ENCODE measurements at regions not wholly inside any gene's neighbourhood (a gene's known extent, or its start where the extent isn't known, plus 50 kb on each side); places are given as distances from the start of the nearest gene placed in this dataset.

- DNase-seq (no peak), ATAC-seq (no peak), FAIRE-seq (no peak)
- Histone ChIP-seq H3K36me3 (no peaks in the 10 kb centered on the region), H3K27me3 (no peaks in the 10 kb centered on the region), H3K4me3 (no peak overlapping the region), H3K27ac (no peak overlapping the region), H3K4me1 (no peaks in the 10 kb centered on the region), H3K9me3 (no peaks in the 10 kb centered on the region)
- intact Hi-C loops (cut with DNase I) = no loop called here
- TF ChIP-seq, protein P1, sequence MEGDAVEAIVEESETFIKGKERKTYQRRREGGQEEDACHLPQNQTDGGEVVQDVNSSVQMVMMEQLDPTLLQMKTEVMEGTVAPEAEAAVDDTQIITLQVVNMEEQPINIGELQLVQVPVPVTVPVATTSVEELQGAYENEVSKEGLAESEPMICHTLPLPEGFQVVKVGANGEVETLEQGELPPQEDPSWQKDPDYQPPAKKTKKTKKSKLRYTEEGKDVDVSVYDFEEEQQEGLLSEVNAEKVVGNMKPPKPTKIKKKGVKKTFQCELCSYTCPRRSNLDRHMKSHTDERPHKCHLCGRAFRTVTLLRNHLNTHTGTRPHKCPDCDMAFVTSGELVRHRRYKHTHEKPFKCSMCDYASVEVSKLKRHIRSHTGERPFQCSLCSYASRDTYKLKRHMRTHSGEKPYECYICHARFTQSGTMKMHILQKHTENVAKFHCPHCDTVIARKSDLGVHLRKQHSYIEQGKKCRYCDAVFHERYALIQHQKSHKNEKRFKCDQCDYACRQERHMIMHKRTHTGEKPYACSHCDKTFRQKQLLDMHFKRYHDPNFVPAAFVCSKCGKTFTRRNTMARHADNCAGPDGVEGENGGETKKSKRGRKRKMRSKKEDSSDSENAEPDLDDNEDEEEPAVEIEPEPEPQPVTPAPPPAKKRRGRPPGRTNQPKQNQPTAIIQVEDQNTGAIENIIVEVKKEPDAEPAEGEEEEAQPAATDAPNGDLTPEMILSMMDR (IDR thresholded peaks at IDR 0.05) = no peak
- 44 to 71% methylated on average over 1 of the region's 1 CpG for WGBS, 2 donors
Measured at GRCh38 chr9:80294318-80294717, 722.6 kb downstream of the TLE4 start.

DNA sequence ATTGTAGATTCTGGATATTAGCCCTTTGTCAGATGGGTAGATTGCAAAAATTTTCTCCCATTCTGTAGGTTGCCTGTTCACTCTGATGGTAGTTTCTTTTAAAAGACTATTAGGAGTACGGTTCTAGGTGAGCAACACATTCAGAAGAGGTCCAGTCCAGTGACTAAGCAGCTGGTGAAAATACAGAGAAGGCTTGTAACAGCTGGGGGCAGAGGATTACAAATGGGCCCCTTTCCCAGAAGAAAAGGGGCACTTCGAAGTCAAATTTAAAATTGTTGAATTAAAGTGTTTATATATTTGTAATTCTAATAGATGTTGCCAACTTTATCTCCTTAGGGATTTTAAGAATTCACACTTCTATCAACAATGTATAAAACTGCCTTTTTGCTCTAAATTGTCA is 720.5 kb downstream of the TLE4 start:
- Histone ChIP-seq H3K27ac (no peak overlapping the region), H3K27me3 (no peaks in the 10 kb centered on the region), H3K36me3 (no peaks in the 10 kb centered on the region), H3K4me3 (no peak overlapping the region), H3K9me3 (no peaks in the 10 kb centered on the region), H3K4me1 (no peaks in the 10 kb centered on the region)
- FAIRE-seq = no peak
- intact Hi-C loops (cut with DNase I) = no loop called here
- WGBS, 2 donors = 48 to 49% methylated on average over 2 of the region's 2 CpGs
- ATAC-seq = no peak
- TF ChIP-seq, protein P1 (IDR thresholded peaks at IDR 0.05) = no peak
- DNase-seq = no peak

- TF ChIP-seq, protein P1 (IDR thresholded peaks at IDR 0.05) = no peak
- Histone ChIP-seq H3K27me3 (no peaks in the 10 kb centered on the region), H3K4me3 (no peak overlapping the region), H3K36me3 (no peaks in the 10 kb centered on the region), H3K27ac (no peak overlapping the region), H3K9me3 (no peaks in the 10 kb centered on the region), H3K4me1 (no peaks in the 10 kb centered on the region)
- WGBS, 2 donors = 22 to 29% methylated on average over 2 of the region's 2 CpGs
- no peak for FAIRE-seq
- intact Hi-C loops (cut with DNase I) = no loop called here
- no peak for DNase-seq
- ATAC-seq = no peak
Measured at GRCh38 chr9:80285326-80285725, 713.6 kb downstream of the TLE4 start.

DNA sequence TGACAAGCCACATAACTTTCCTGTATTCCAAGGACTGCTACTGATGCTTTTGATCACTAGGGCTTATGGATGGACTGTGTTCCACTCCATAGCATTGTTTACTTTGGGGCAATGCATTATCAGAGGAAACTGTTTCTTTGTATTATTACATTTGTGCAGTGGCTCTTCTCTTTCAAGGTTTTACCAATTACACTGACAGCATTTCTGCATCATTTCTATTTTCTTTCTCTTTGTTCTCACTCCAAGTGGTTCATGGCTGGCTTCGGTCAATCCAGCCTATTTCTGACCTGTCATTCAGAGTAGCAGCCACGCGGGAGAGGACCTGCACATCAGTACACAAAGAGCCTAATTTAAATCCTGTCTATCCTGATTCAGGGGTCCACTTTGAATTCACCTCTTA is 711.0 kb downstream of the TLE4 start:
- Histone ChIP-seq H3K27ac (no peak overlapping the region), H3K4me3 (no peak overlapping the region), H3K36me3 (no peaks in the 10 kb centered on the region), H3K9me3 (no peaks in the 10 kb centered on the region), H3K27me3 (no peaks in the 10 kb centered on the region), H3K4me1 (no peaks in the 10 kb centered on the region)
- 48 to 50% methylated on average over 3 of the region's 3 CpGs for WGBS, 2 donors
- ATAC-seq = no peak
- TF ChIP-seq, protein P1 (IDR thresholded peaks at IDR 0.05) = no peak
- intact Hi-C loops (cut with DNase I) = no loop called here
- no peak for DNase-seq
- FAIRE-seq = no peak

- intact Hi-C loops (cut with DNase I) = no loop called here
- TF ChIP-seq, protein P1 (IDR thresholded peaks at IDR 0.05) = no peak
- no peak for ATAC-seq
Measured at GRCh38 chr9:80259079-80259478, 687.3 kb downstream of the TLE4 start.

More at GRCh38 chr9:80259079-80259478, 687.3 kb downstream of the TLE4 start:
- DNase-seq = no peak
- no peak overlapping the region for H3K27ac ChIP-seq
- WGBS, 2 donors = 66 to 71% methylated on average over 2 of the region's 2 CpGs
- no peaks in the 10 kb centered on the region for H3K9me3 ChIP-seq
- FAIRE-seq = no peak
- no peak overlapping the region for H3K4me3 ChIP-seq
- no peaks in the 10 kb centered on the region for H3K4me1 ChIP-seq
- H3K27me3 ChIP-seq = no peaks in the 10 kb centered on the region
- H3K36me3 ChIP-seq = no peaks in the 10 kb centered on the region

Measured in pancreas (tissue), 10 donors.